ENCODE measurements at regions not wholly inside any gene's neighbourhood (a gene's known extent, or its start where the extent isn't known, plus 50 kb on each side); places are given as distances from the start of the nearest gene placed in this dataset.

- TF ChIP-seq CTCF (IDR thresholded peaks at IDR 0.05) (no peak), POLR2AphosphoS5 (IDR thresholded peaks at IDR 0.05; ENCODE audit: low read depth, low read length) (no peak), SIN3A (IDR thresholded peaks at IDR 0.05; ENCODE audit: borderline replicate concordance, insufficient read depth, low read depth, low read length) (no peak)
Measured at GRCh38 chr5:18117968-18118367, 483.7 kb downstream of the TAF11L14 start.
